ENCODE measurements at regions not wholly inside any gene's neighbourhood (a gene's known extent, or its start where the extent isn't known, plus 50 kb on each side); places are given as distances from the start of the nearest gene placed in this dataset.

- ChIA-PET POLR2A (no interaction called here), CTCF (no interaction called here)
- no peaks in the 10 kb centered on the region for H3K36me3 Mint-ChIP-seq (ENCODE audit: low read depth)
- H3K27me3 Mint-ChIP-seq: no peaks in the 10 kb centered on the region
- DNase-seq (no peak), ATAC-seq (ENCODE audit: low read depth) (no peak)
- intact Hi-C loops (cut with micrococcal nuclease): no loop called here
- TF ChIP-seq, protein P1, sequence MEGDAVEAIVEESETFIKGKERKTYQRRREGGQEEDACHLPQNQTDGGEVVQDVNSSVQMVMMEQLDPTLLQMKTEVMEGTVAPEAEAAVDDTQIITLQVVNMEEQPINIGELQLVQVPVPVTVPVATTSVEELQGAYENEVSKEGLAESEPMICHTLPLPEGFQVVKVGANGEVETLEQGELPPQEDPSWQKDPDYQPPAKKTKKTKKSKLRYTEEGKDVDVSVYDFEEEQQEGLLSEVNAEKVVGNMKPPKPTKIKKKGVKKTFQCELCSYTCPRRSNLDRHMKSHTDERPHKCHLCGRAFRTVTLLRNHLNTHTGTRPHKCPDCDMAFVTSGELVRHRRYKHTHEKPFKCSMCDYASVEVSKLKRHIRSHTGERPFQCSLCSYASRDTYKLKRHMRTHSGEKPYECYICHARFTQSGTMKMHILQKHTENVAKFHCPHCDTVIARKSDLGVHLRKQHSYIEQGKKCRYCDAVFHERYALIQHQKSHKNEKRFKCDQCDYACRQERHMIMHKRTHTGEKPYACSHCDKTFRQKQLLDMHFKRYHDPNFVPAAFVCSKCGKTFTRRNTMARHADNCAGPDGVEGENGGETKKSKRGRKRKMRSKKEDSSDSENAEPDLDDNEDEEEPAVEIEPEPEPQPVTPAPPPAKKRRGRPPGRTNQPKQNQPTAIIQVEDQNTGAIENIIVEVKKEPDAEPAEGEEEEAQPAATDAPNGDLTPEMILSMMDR (IDR thresholded peaks at IDR 0.05): no peak
- H3K4me3 Mint-ChIP-seq: no peak overlapping the region
- no peaks in the 10 kb centered on the region for H3K4me1 Mint-ChIP-seq
- peaks cover 2% of the 10 kb centered on the region for H3K9me3 Mint-ChIP-seq
- no peak overlapping the region for H3K27ac Mint-ChIP-seq
These were observed 1342.8 kb upstream of the TMEFF2 start for GRCh38 chr2:193537531-193537930.

DNA sequence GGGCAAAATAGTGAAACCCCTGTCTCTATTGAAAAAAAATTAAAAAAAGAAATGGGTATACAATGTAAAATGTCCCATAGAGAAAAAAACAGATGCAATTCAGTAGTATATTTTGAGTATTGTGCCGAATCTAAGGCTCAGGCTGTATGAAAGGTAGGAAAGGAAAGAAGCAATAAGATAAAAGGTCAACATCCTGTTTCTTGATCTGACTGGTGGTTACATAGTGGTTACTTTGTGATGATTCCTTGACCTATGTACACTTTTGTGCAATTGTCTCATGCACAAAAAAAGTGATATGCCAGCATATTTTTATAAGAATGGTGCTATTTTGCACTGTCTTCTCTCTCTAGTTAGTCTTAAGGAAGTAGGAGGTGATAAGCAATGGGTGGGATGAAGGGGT, 1333.7 kb upstream of the TMEFF2 start:
- no peak for ATAC-seq (ENCODE audit: low read depth)
- intact Hi-C loops (cut with micrococcal nuclease): no loop called here
- H3K27me3 Mint-ChIP-seq: no peaks in the 10 kb centered on the region
- TF ChIP-seq, protein P1 (IDR thresholded peaks at IDR 0.05): no peak
- H3K9me3 Mint-ChIP-seq: peaks cover 2% of the 10 kb centered on the region
- POLR2A ChIA-PET: no interaction called here
- H3K36me3 Mint-ChIP-seq (ENCODE audit: low read depth): no peaks in the 10 kb centered on the region
- DNase-seq: no peak
- no peak overlapping the region for H3K4me3 Mint-ChIP-seq
- H3K27ac Mint-ChIP-seq: no peak overlapping the region
- H3K4me1 Mint-ChIP-seq: no peaks in the 10 kb centered on the region
- CTCF ChIA-PET: no interaction called here

- Mint-ChIP-seq H3K27ac (no peak overlapping the region), H3K36me3 (ENCODE audit: low read depth) (no peaks in the 10 kb centered on the region), H3K9me3 (peaks cover 2% of the 10 kb centered on the region), H3K4me1 (no peaks in the 10 kb centered on the region), H3K4me3 (no peak overlapping the region), H3K27me3 (no peaks in the 10 kb centered on the region)
- intact Hi-C loops (cut with micrococcal nuclease): no loop called here
- TF ChIP-seq, protein P1 (IDR thresholded peaks at IDR 0.05): no peak
- POLR2A ChIA-PET: no interaction called here
- DNase-seq (no peak), ATAC-seq (ENCODE audit: low read depth) (no peak)
- CTCF ChIA-PET: no interaction called here
These were observed 1332.4 kb upstream of the TMEFF2 start for GRCh38 chr2:193527146-193527545.

DNA sequence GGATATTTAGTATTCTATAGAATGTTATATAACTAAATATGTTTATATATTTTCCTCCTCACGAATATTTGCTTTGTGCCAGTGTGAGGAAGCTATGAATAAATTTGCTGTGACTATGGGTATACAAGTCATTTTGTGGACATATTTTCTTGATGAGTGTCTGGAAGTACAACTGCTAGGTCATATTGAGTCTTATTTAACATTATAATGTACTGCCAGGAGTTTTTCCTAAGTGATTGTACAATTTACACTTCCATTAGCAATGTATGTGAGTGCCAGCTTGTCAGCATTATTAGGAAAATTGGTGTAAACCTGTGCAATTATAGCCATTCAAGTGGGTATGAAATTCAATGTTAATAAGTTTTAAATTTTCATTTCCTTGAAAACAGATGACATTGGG, 1328.9 kb upstream of the TMEFF2 start:
- no peak overlapping the region for H3K4me3 Mint-ChIP-seq
- no peaks in the 10 kb centered on the region for H3K9me3 Mint-ChIP-seq
- TF ChIP-seq, protein P1 (IDR thresholded peaks at IDR 0.05): no peak
- H3K36me3 Mint-ChIP-seq (ENCODE audit: low read depth): no peaks in the 10 kb centered on the region
- H3K4me1 Mint-ChIP-seq: no peaks in the 10 kb centered on the region
- no peak for ATAC-seq (ENCODE audit: low read depth)
- no peak for DNase-seq
- ChIA-PET CTCF (no interaction called here), POLR2A (no interaction called here)
- H3K27me3 Mint-ChIP-seq: no peaks in the 10 kb centered on the region
- intact Hi-C loops (cut with micrococcal nuclease): no loop called here
- H3K27ac Mint-ChIP-seq: no peak overlapping the region

GRCh38 chr2:193521523-193521922, 1326.8 kb upstream of the TMEFF2 start:
- no peak overlapping the region for H3K27ac Mint-ChIP-seq
- ChIA-PET POLR2A (no interaction called here), CTCF (no interaction called here)
- intact Hi-C loops (cut with micrococcal nuclease): no loop called here
- DNase-seq: no peak
- H3K4me1 Mint-ChIP-seq: no peaks in the 10 kb centered on the region
- peaks cover 3% of the 10 kb centered on the region for H3K9me3 Mint-ChIP-seq
- ATAC-seq (ENCODE audit: low read depth): no peak
- TF ChIP-seq, protein P1 (IDR thresholded peaks at IDR 0.05): no peak
- H3K27me3 Mint-ChIP-seq: no peaks in the 10 kb centered on the region
- H3K4me3 Mint-ChIP-seq: no peak overlapping the region
- no peaks in the 10 kb centered on the region for H3K36me3 Mint-ChIP-seq (ENCODE audit: low read depth)
